ENCODE measurements at regions not wholly inside any gene's neighbourhood (a gene's known extent, or its start where the extent isn't known, plus 50 kb on each side); places are given as distances from the start of the nearest gene placed in this dataset.

GRCh38 chr13:37953696-37954095 is 84.1 kb upstream of the TRPC4 start:
- DNase-seq, result no peak
- Histone ChIP-seq H3K79me1 (ENCODE audit: low read depth in 1 of 2, low read length in 2 of 2) (no peaks in the 10 kb centered on the region), H2AK5ac (ENCODE audit: low read depth, low read length) (no peak overlapping the region), H3K9ac (ENCODE audit: low read depth, low read length) (no peak overlapping the region), H3K4me3 (ENCODE audit: insufficient read depth, low read depth, low read length) (no peak overlapping the region), H3K9me1 (ENCODE audit: insufficient read depth, low read length) (no peaks in the 10 kb centered on the region), H2BK15ac (ENCODE audit: low read depth, low read length) (no peak overlapping the region), H3K14ac (replicated peaks; ENCODE audit: low read depth, low read length) (no peak overlapping the region), H3K27ac (ENCODE audit: insufficient read depth, low read length) (no peak overlapping the region), H3K36me3 (ENCODE audit: control insufficient read depth, insufficient read depth, low read length) (no peaks in the 10 kb centered on the region), H4K5ac (ENCODE audit: low read depth, low read length) (no peak overlapping the region), H3K27me3 (ENCODE audit: control insufficient read depth, insufficient read depth, low read length) (no peaks in the 10 kb centered on the region), H3K4me1 (ENCODE audit: control insufficient read depth, insufficient read depth, low read length) (no peaks in the 10 kb centered on the region), H2BK5ac (ENCODE audit: low read depth, low read length, poor library complexity, severe bottlenecking) (no peak overlapping the region), H3K9me3 (ENCODE audit: control insufficient read depth, insufficient read depth, low read length) (no peaks in the 10 kb centered on the region), H2BK20ac (ENCODE audit: low read depth, low read length) (no peak overlapping the region), H2BK120ac (ENCODE audit: low read depth, low read length) (no peak overlapping the region), H3K56ac (ENCODE audit: extremely low read depth, insufficient read depth, low read length) (no peak overlapping the region), H3K23ac (ENCODE audit: low read depth, low read length) (no peak overlapping the region), H2AK9ac (replicated peaks; ENCODE audit: low read depth, low read length, poor library complexity) (no peak overlapping the region), H2AFZ (replicated peaks; ENCODE audit: low read length, poor library complexity) (no peak overlapping the region), H4K8ac (ENCODE audit: low read depth in 2 of 2, low read length in 2 of 2) (no peak overlapping the region), H3K4me2 (ENCODE audit: low read depth, low read length) (no peak overlapping the region), H3K4ac (ENCODE audit: low read depth, low read length) (no peak overlapping the region), H4K91ac (ENCODE audit: insufficient read depth, low read depth, low read length) (no peak overlapping the region), H3K18ac (ENCODE audit: low read depth, low read length) (no peak overlapping the region), H4K20me1 (ENCODE audit: insufficient read depth, low read length) (no peaks in the 10 kb centered on the region)
- in situ Hi-C loops (cut with MboI; ENCODE audit: low sequenced_read_pairs), result no loop called here
- intact Hi-C loops (cut with micrococcal nuclease), result no loop called here
- no TSS peak for BruUV-seq (replicated peaks)
- TF ChIP-seq ELK1 (IDR thresholded peaks at IDR 0.05; ENCODE audit: borderline replicate concordance, low read depth, low read length) (no peak), USF2 (IDR thresholded peaks at IDR 0.05; ENCODE audit: low read depth, low read length) (no peak), NFE2L2 (IDR thresholded peaks at IDR 0.05; ENCODE audit: low read depth, low read length) (no peak), MAZ (IDR thresholded peaks at IDR 0.05; ENCODE audit: borderline replicate concordance, low read depth, low read length) (no peak)
- dilution Hi-C loops (cut with HindIII; ENCODE audit: low sequenced_read_pairs, unreplicated experiment), result no loop called here
- ChIA-PET CTCF (interaction anchor here (0.6 to 0.7 kb wide), 2 partner anchors 23 to 1318 kb away, joined by 3 to 5 read pairs; no protein-coding TSS in a partner anchor), POLR2A (ENCODE audit: unreplicated experiment) (no interaction called here)
- no peak for ATAC-seq (ENCODE audit: low read depth)
